Breast epithelium (tissue), 4 donors: ENCODE measurements at regions not wholly inside any gene's neighbourhood (a gene's known extent, or its start where the extent isn't known, plus 50 kb on each side); places are given as distances from the start of the nearest gene placed in this dataset.

ENCODE experiments used
- DNase-seq, 2 donors: peaks; one replicate each; pipeline ENCODE4 v3.0.0-alpha.2; 2019; ENCODE audit warnings: low spot score in 2 of 2
- H3K27ac ChIP-seq, 2 donors: fragments of 200-600 bp; sonication (generic) in 1 of 2; one replicate each; pipeline ENCODE4 v1.5.1; 2016 to 2019; ENCODE audit warnings: mild to moderate bottlenecking in 1 of 2
- H3K27me3 ChIP-seq, 2 donors: fragments of 200-600 bp; sonication (generic) in 1 of 2; one replicate each; pipeline versions ENCODE4 v1.5.1 to v1.6.0; 2017 to 2019; ENCODE audit warnings: control low read depth in 1 of 2, mild to moderate bottlenecking in 1 of 2
- H3K36me3 ChIP-seq: fragments of 200-600 bp; one replicate; pipeline ENCODE4 v1.5.1; 2019
- H3K4me1 ChIP-seq, 2 donors: fragments of 200-600 bp; sonication (generic); one replicate each; pipeline ENCODE4 v1.5.1; 2016 to 2019; ENCODE audit warnings: control low read depth in 1 of 2
- H3K4me3 ChIP-seq, 3 donors: fragments of 200-600 bp; sonication (generic); 1 replicate in 2 of 3; 2 replicates in 1 of 3; pipeline ENCODE4 v1.5.1; 2016 to 2019; ENCODE audit warnings: mild to moderate bottlenecking in 3 of 3, moderate library complexity in 2 of 3
- H3K9me3 ChIP-seq, 2 donors: fragments of 200-600 bp; sonication (generic) in 1 of 2; one replicate each; pipeline ENCODE4 v1.5.1; 2016 to 2019; ENCODE audit warnings: control low read depth in 1 of 2
- CTCF ChIP-seq, 3 donors: fragments of 450-650 bp; IDR thresholded peaks; one replicate each; pipeline ENCODE4 v1.5.1; 2016 to 2017; ENCODE audit warnings: antibody characterized with exemption in 3 of 3, mild to moderate bottlenecking in 3 of 3, moderate library complexity in 3 of 3
- POLR2A ChIP-seq: fragments of 450-650 bp; IDR thresholded peaks from one replicate; pipeline ENCODE4 v1.6.1; 2016; ENCODE audit warnings: antibody characterized with exemption, mild to moderate bottlenecking, moderate library complexity
- POLR2AphosphoS5 ChIP-seq, 3 donors: sonication (generic); formaldehyde crosslinking; IDR thresholded peaks; one replicate each; pipeline ENCODE4 v1.6.1; 2017; ENCODE audit warnings: antibody characterized with exemption in 3 of 3
- intact Hi-C: fragments of 100-400 bp; cut with DNase I; formaldehyde crosslinking; loops from one replicate; pipeline ENCODE4 v1.15.1; 2023; ENCODE audit warnings: low total_unique reads

- Histone ChIP-seq H3K9me3 (no peaks in the 10 kb centered on the region), H3K27ac (no peak overlapping the region), H3K27me3 (no peaks in the 10 kb centered on the region), H3K4me3 (no peak overlapping the region), H3K36me3 (no peaks in the 10 kb centered on the region), H3K4me1 (no peaks in the 10 kb centered on the region)
- TF ChIP-seq CTCF (IDR thresholded peaks at IDR 0.05) (no peak), POLR2A (no peak), POLR2AphosphoS5 (IDR thresholded peaks at IDR 0.05) (no peak)
- intact Hi-C loops = no loop called here
- no peak for DNase-seq
Measured at GRCh38 chr5:118598311-118598710, 390.0 kb downstream of the DTWD2 start.

GRCh38 chr5:118597543-118597942, 390.8 kb downstream of the DTWD2 start:
- no peak overlapping the region for H3K27ac ChIP-seq
- intact Hi-C loops = no loop called here
- DNase-seq = no peak
- no peak for TF ChIP-seq CTCF (IDR thresholded peaks at IDR 0.05)
- TF ChIP-seq POLR2AphosphoS5 (IDR thresholded peaks at IDR 0.05) = no peak
- no peak for TF ChIP-seq POLR2A
- no peaks in the 10 kb centered on the region for H3K9me3 ChIP-seq
- no peak overlapping the region for H3K4me3 ChIP-seq
- H3K36me3 ChIP-seq = no peaks in the 10 kb centered on the region
- no peaks in the 10 kb centered on the region for H3K4me1 ChIP-seq
- no peaks in the 10 kb centered on the region for H3K27me3 ChIP-seq

- H3K27ac ChIP-seq = no peak overlapping the region
- no peaks in the 10 kb centered on the region for H3K36me3 ChIP-seq
- H3K9me3 ChIP-seq = no peaks in the 10 kb centered on the region
- H3K27me3 ChIP-seq = no peaks in the 10 kb centered on the region
- no peak for DNase-seq
- no peak overlapping the region for H3K4me3 ChIP-seq
- TF ChIP-seq POLR2AphosphoS5 (IDR thresholded peaks at IDR 0.05) = no peak
- no peak for TF ChIP-seq CTCF (IDR thresholded peaks at IDR 0.05)
- no peak for TF ChIP-seq POLR2A
- intact Hi-C loops = no loop called here
- no peaks in the 10 kb centered on the region for H3K4me1 ChIP-seq
Measured at GRCh38 chr5:118596255-118596654, 392.1 kb downstream of the DTWD2 start.

- H3K9me3 ChIP-seq = no peaks in the 10 kb centered on the region
- H3K27me3 ChIP-seq = no peaks in the 10 kb centered on the region
- no peaks in the 10 kb centered on the region for H3K36me3 ChIP-seq
- intact Hi-C loops = no loop called here
- TF ChIP-seq CTCF (IDR thresholded peaks at IDR 0.05) (no peak), POLR2A (no peak), POLR2AphosphoS5 (IDR thresholded peaks at IDR 0.05) (no peak)
- no peak overlapping the region for H3K4me3 ChIP-seq
- H3K27ac ChIP-seq = no peak overlapping the region
- no peaks in the 10 kb centered on the region for H3K4me1 ChIP-seq
- no peak for DNase-seq
Measured at GRCh38 chr5:118593003-118593328, 395.4 kb downstream of the DTWD2 start.

GRCh38 chr5:118592229-118593002, 395.9 kb downstream of the DTWD2 start:
- no peaks in the 10 kb centered on the region for H3K36me3 ChIP-seq
- H3K4me1 ChIP-seq = no peaks in the 10 kb centered on the region

More at GRCh38 chr5:118592229-118593002, 395.9 kb downstream of the DTWD2 start:
- intact Hi-C loops = no loop called here
- no peak for DNase-seq
- no peak for TF ChIP-seq POLR2A
- no peak for TF ChIP-seq POLR2AphosphoS5 (IDR thresholded peaks at IDR 0.05)
- TF ChIP-seq CTCF (IDR thresholded peaks at IDR 0.05) = no peak
- H3K9me3 ChIP-seq = no peaks in the 10 kb centered on the region
- H3K27ac ChIP-seq = no peak overlapping the region
- no peak overlapping the region for H3K4me3 ChIP-seq
- H3K27me3 ChIP-seq = no peaks in the 10 kb centered on the region
